Upper lobe of right lung (tissue), 1 donor: ENCODE measurements at regions not wholly inside any gene's neighbourhood (a gene's known extent, or its start where the extent isn't known, plus 50 kb on each side); places are given as distances from the start of the nearest gene placed in this dataset.

Experiments used
- ATAC-seq: fragments of 200-7000 bp; cut with Tn5 transposase; one replicate; pipeline ENCODE4 v1.9.1; 2020; ENCODE audit warnings: mild to moderate bottlenecking, moderate library complexity
- DNase-seq: peaks from one replicate; pipeline ENCODE4 v3.0.0-alpha.2; 2020
- H3K27ac ChIP-seq: fragments of 200-600 bp; one replicate; pipeline ENCODE4 v1.8.0; 2022
- H3K27me3 ChIP-seq: fragments of 200-600 bp; one replicate; pipeline ENCODE4 v1.8.0; 2022; ENCODE audit warnings: mild to moderate bottlenecking
- H3K36me3 ChIP-seq: fragments of 200-600 bp; one replicate; pipeline ENCODE4 v1.8.0; 2022
- H3K4me1 ChIP-seq: fragments of 200-600 bp; one replicate; pipeline ENCODE4 v1.8.0; 2022
- H3K4me3 ChIP-seq: fragments of 200-600 bp; one replicate; pipeline ENCODE4 v1.8.0; 2022; ENCODE audit warnings: mild to moderate bottlenecking
- H3K9me3 ChIP-seq: fragments of 200-600 bp; one replicate; pipeline ENCODE4 v1.8.0; 2022
- intact Hi-C: fragments of 100-400 bp; cut with DNase I; formaldehyde crosslinking; loops from one replicate; pipeline ENCODE4 v1.11.0; 2022
- TF ChIP-seq, protein P1 (sequence below): fragments of 200-600 bp; IDR thresholded peaks from one replicate; pipeline ENCODE4 v1.8.0; 2022; ENCODE audit warnings: antibody characterized with exemption
- donor health status: DM: no; HTN: yes; CAD: no; lungs with severe emphysema.

GRCh38 chr18:1006965-1007364 lies 102.3 kb downstream of the ADCYAP1 start:
- no peaks in the 10 kb centered on the region for H3K36me3 ChIP-seq
- no peak overlapping the region for H3K4me3 ChIP-seq
- H3K27ac ChIP-seq = no peak overlapping the region
- no peaks in the 10 kb centered on the region for H3K27me3 ChIP-seq
- TF ChIP-seq, protein P1, sequence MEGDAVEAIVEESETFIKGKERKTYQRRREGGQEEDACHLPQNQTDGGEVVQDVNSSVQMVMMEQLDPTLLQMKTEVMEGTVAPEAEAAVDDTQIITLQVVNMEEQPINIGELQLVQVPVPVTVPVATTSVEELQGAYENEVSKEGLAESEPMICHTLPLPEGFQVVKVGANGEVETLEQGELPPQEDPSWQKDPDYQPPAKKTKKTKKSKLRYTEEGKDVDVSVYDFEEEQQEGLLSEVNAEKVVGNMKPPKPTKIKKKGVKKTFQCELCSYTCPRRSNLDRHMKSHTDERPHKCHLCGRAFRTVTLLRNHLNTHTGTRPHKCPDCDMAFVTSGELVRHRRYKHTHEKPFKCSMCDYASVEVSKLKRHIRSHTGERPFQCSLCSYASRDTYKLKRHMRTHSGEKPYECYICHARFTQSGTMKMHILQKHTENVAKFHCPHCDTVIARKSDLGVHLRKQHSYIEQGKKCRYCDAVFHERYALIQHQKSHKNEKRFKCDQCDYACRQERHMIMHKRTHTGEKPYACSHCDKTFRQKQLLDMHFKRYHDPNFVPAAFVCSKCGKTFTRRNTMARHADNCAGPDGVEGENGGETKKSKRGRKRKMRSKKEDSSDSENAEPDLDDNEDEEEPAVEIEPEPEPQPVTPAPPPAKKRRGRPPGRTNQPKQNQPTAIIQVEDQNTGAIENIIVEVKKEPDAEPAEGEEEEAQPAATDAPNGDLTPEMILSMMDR = no peak
- H3K9me3 ChIP-seq = no peaks in the 10 kb centered on the region
- H3K4me1 ChIP-seq = no peaks in the 10 kb centered on the region
- DNase-seq (no peak), ATAC-seq (no peak)
- intact Hi-C loops = no loop called here

DNA sequence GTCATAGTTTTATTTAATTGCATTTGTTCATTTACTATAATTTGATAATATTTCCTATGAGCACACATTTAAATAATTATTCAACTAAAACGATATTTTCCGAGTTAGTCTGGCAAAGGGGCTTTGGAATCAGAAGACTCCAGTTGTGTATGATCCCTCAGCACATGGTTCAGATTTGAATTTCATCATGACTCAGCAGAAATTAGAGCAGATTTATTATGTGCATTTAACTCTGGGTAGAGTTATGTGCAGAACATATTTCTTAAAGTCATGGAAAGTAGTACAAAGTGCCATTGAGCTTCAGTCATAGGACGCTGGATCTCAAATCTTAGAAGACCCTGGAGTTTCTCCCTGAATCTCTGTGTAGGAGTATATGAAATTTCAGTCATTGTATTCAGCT lies 106.7 kb downstream of the ADCYAP1 start:
- DNase-seq (no peak), ATAC-seq (no peak)
- no peaks in the 10 kb centered on the region for H3K9me3 ChIP-seq
- intact Hi-C loops = no loop called here
- no peak overlapping the region for H3K4me3 ChIP-seq
- H3K36me3 ChIP-seq = no peaks in the 10 kb centered on the region
- H3K27me3 ChIP-seq = no peaks in the 10 kb centered on the region
- H3K4me1 ChIP-seq = peaks cover 14% of the 10 kb centered on the region
- TF ChIP-seq, protein P1 = no peak
- H3K27ac ChIP-seq = no peak overlapping the region

- TF ChIP-seq, protein P1 = no peak
- Histone ChIP-seq H3K27ac (no peak overlapping the region), H3K4me3 (no peak overlapping the region), H3K36me3 (no peaks in the 10 kb centered on the region), H3K4me1 (peaks cover 14% of the 10 kb centered on the region), H3K27me3 (no peaks in the 10 kb centered on the region), H3K9me3 (no peaks in the 10 kb centered on the region)
- ATAC-seq = no peak
- intact Hi-C loops = no loop called here
- no peak for DNase-seq
These were observed 108.1 kb downstream of the ADCYAP1 start for GRCh38 chr18:1012775-1013174.

DNA sequence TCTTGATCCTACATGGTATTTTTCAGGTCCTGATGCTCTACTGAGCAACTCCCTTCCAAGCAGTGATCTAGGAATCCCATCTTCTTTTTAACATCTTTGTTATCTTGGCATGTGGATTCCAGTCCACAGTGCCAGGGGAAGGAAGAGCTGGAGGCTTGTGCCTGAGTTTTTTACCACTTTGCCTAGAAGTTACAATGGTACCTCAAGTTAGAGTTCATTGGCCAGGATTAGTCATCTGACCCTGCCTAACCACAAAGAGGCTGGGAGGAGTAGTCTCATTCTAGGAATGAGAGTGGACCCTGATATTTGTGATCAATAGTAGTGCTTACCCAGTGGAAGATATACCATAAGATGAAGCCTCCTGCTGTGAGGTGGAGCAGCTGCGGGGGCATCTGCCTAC lies 109.3 kb downstream of the ADCYAP1 start:
- DNase-seq (no peak), ATAC-seq (no peak)
- intact Hi-C loops = no loop called here
- Histone ChIP-seq H3K9me3 (no peaks in the 10 kb centered on the region), H3K27me3 (no peaks in the 10 kb centered on the region), H3K36me3 (no peaks in the 10 kb centered on the region), H3K4me1 (peaks cover 14% of the 10 kb centered on the region), H3K4me3 (no peak overlapping the region), H3K27ac (no peak overlapping the region)
- TF ChIP-seq, protein P1 = no peak

DNA sequence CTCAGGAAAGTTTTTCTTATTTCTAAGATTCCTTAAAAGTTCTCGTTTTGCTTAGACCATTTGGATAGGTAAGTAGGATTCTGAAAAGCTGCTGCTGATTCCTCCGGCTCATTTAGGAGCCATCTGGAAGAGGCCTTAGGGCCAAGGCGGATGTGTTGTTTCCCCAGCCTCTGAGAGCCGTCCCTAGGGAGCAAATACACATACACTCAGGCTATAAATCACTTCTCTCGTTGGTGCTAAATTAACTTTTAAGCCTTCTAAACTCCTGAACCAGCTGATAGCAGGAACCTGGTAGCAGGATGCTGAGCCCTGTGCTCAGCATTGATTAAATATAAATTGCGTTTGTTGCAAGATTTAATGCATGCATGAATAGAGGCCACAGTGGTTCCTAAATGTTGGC lies 109.8 kb downstream of the ADCYAP1 start:
- H3K4me3 ChIP-seq = no peak overlapping the region
- ATAC-seq (no peak), DNase-seq (no peak)
- peaks cover 14% of the 10 kb centered on the region for H3K4me1 ChIP-seq
- H3K36me3 ChIP-seq = no peaks in the 10 kb centered on the region
- H3K27me3 ChIP-seq = no peaks in the 10 kb centered on the region
- no peaks in the 10 kb centered on the region for H3K9me3 ChIP-seq
- intact Hi-C loops = no loop called here
- TF ChIP-seq, protein P1 = no peak
- no peak overlapping the region for H3K27ac ChIP-seq

- no peaks in the 10 kb centered on the region for H3K36me3 ChIP-seq
- TF ChIP-seq, protein P1 = no peak
- H3K4me1 ChIP-seq = peaks cover 14% of the 10 kb centered on the region
- H3K4me3 ChIP-seq = no peak overlapping the region
- DNase-seq (no peak), ATAC-seq (peak; percentile 88)
- H3K9me3 ChIP-seq = no peaks in the 10 kb centered on the region
- intact Hi-C loops = no loop called here
- H3K27me3 ChIP-seq = no peaks in the 10 kb centered on the region
- H3K27ac ChIP-seq = no peak overlapping the region
These were observed 110.4 kb downstream of the ADCYAP1 start for GRCh38 chr18:1014951-1015624.
